GM12878 (cell line): ENCODE measurements at regions not wholly inside any gene's neighbourhood (a gene's known extent, or its start where the extent isn't known, plus 50 kb on each side); places are given as distances from the start of the nearest gene placed in this dataset.

Source experiments
- ATAC-seq: fragments of 200-7000 bp; cut with Tn5 transposase; 3 replicates; pipeline ENCODE4 v1.9.1; 2020; ENCODE audit warnings: mild to moderate bottlenecking, moderate library complexity
- BruUV-seq: library from RNA; stranded (reverse); fragments of 400-500 nt; replicated peaks from 2 replicates; lab custom pipeline; 2021; lab: Mats Ljungman, UMichigan
- CTCF ChIA-PET: fragments of 300-600 bp; sonication (Branson Sonifier 250); formaldehyde crosslinking; extraction: SDS; loops from one replicate; lab custom pipeline; 2021; ENCODE audit warnings: inconsistent platforms; lab: Yijun Ruan, JAX
- POLR2A ChIA-PET: fragments of 350-600 bp; formaldehyde crosslinking; extraction: SDS; loops from one replicate; lab custom pipeline; 2021; ENCODE audit warnings: inconsistent platforms; lab: Charles Lee
- RAD21 ChIA-PET: fragments of 300-600 bp; sonication (Branson Sonifier 250); formaldehyde crosslinking; loops from one replicate; lab custom pipeline; 2023; ENCODE audit warnings: antibody characterized with exemption; ENCODE audit not compliant: unreplicated experiment; lab: Charles Lee
- SMC1A ChIA-PET: fragments of 300-600 bp; sonication (Branson Sonifier 250); formaldehyde crosslinking; loops from one replicate; lab custom pipeline; 2023; ENCODE audit not compliant: unreplicated experiment, uncharacterized antibody; lab: Charles Lee
- DNase-seq: peaks from one replicate; pipeline ENCODE4 v3.0.0-alpha.2; 2011; ENCODE audit warnings: low read depth, low spot score
- FAIRE-seq: peaks from 3 replicates; lab custom pipeline; 2011; peaks lifted over from hg19 to GRCh38; lab: Jason Lieb, UNC
- H2AFZ ChIP-seq: 2 replicates; pipeline ENCODE4 v1.6.0; 2011; ENCODE audit warnings: low read depth, low read length, control low read depth; ENCODE audit not compliant: control insufficient read depth
- H3K27ac ChIP-seq: 2 replicates; pipeline ENCODE4 v1.5.1; 2011; ENCODE audit warnings: control low read depth; ENCODE audit not compliant: control insufficient read depth, insufficient read depth
- H3K27me3 ChIP-seq, 2 experiments: replicated peaks in 1 of 2; 2 replicates each; pipeline versions ENCODE4 v1.6.0 to v1.6.1; 2011; ENCODE audit warnings: low read length in 1 of 2; ENCODE audit not compliant: control insufficient read depth in 2 of 2, insufficient read depth in 2 of 2
- H3K36me3 ChIP-seq, 2 experiments: 2 replicates each; pipeline ENCODE4 v1.5.1; 2011; ENCODE audit warnings: low read length in 1 of 2; ENCODE audit not compliant: control insufficient read depth in 2 of 2, insufficient read depth in 2 of 2
- H3K4me1 ChIP-seq: 2 replicates; pipeline ENCODE4 v1.6.1; 2011; ENCODE audit warnings: mild to moderate bottlenecking, low read length, moderate library complexity, mixed read lengths; ENCODE audit not compliant: control insufficient read depth, insufficient read depth
- H3K4me2 ChIP-seq: 2 replicates; pipeline ENCODE4 v1.6.0; 2011; ENCODE audit warnings: control low read depth; ENCODE audit not compliant: control insufficient read depth, insufficient read depth
- H3K4me3 ChIP-seq: fragments of 200-600 bp; sonication (generic); 2 replicates; pipeline ENCODE4 v1.5.1; 2016
- H3K79me2 ChIP-seq: 2 replicates; pipeline ENCODE4 v1.6.0; 2011; ENCODE audit warnings: low read length; ENCODE audit not compliant: control insufficient read depth, insufficient read depth
- H3K9ac ChIP-seq: 2 replicates; pipeline ENCODE4 v1.8.0; 2011; ENCODE audit warnings: low read length, control low read depth, mixed read lengths; ENCODE audit not compliant: control insufficient read depth, insufficient read depth
- H3K9me3 ChIP-seq: replicated peaks from 3 replicates; pipeline ENCODE4 v1.5.1; 2011; ENCODE audit warnings: mild to moderate bottlenecking, low read length; ENCODE audit not compliant: control insufficient read depth, insufficient read depth
- H4K20me1 ChIP-seq: 2 replicates; pipeline ENCODE4 v1.6.0; 2011; ENCODE audit not compliant: control insufficient read depth, insufficient read depth
- ATF7 ChIP-seq: fragments of 450-650 bp; IDR thresholded peaks from 2 replicates; pipeline ENCODE4 v1.6.1; 2016; ENCODE audit warnings: low read depth, mild to moderate bottlenecking
- CBFB ChIP-seq: IDR thresholded peaks from 2 replicates; pipeline ENCODE4 v1.6.1; 2016; ENCODE audit warnings: antibody characterized with exemption, low read depth
- CBX5 ChIP-seq: sonication (generic); IDR thresholded peaks from 2 replicates; pipeline ENCODE4 v1.6.1; 2016; ENCODE audit warnings: low read depth, moderate library complexity, mild to moderate bottlenecking, inconsistent platforms
- E4F1 ChIP-seq: fragments of 450-650 bp; IDR thresholded peaks from 2 replicates; pipeline ENCODE4 v1.6.1; 2018; ENCODE audit warnings: borderline replicate concordance, mild to moderate bottlenecking; ENCODE audit not compliant: partially characterized antibody
- NFXL1 ChIP-seq: fragments of 450-650 bp; IDR thresholded peaks from 2 replicates; pipeline ENCODE4 v1.6.1; 2017; ENCODE audit warnings: antibody characterized with exemption, mild to moderate bottlenecking, borderline replicate concordance
- SIN3A ChIP-seq: IDR thresholded peaks from 2 replicates; pipeline ENCODE4 v1.6.1; 2012; ENCODE audit warnings: low read depth, low read length, improper control_type of control experiment
- ZBTB40 ChIP-seq: fragments of 450-650 bp; IDR thresholded peaks from 2 replicates; pipeline ENCODE4 v1.6.1; 2016; ENCODE audit warnings: mild to moderate bottlenecking, moderate library complexity, borderline replicate concordance
- WGBS: methylation state at CpG from one replicate; pipeline ENCODE4 v1.1.6; 2016; ENCODE audit warnings: low lambda C conversion rate; ENCODE audit not compliant: insufficient replicate concordance, insufficient coverage; ENCODE audit errors: missing lambda C conversion rate; 5-methylcytosine and 5-hydroxymethylcytosine counted together
- in situ Hi-C: fragments of 300-500 bp; cut with MboI; formaldehyde crosslinking; loops from 9 replicates; pipeline ENCODE4 v1.14.3; 2018; ENCODE audit warnings: mixed read lengths
- intact Hi-C: fragments of 100-400 bp; cut with micrococcal nuclease; formaldehyde crosslinking; loops from one replicate; pipeline ENCODE4 v1.14.2; 2022; ENCODE audit not compliant: unreplicated experiment
- TF ChIP-seq, protein P1 (sequence below): fragments of 450-650 bp; IDR thresholded peaks from 2 replicates; pipeline ENCODE4 v1.6.1; 2017; ENCODE audit warnings: low read depth, mild to moderate bottlenecking, moderate library complexity
- TF ChIP-seq, protein P2 (sequence below), 3 experiments: IDR thresholded peaks in 2 of 3; conservative IDR thresholded peaks in 1 of 3; 2 replicates each; pipeline ENCODE4 v1.5.1; 2011; ENCODE audit warnings: low read depth in 3 of 3, low read length in 3 of 3, mild to moderate bottlenecking in 3 of 3, control low read depth in 2 of 3, moderate library complexity in 2 of 3, inconsistent platforms in 1 of 3, mixed read lengths in 1 of 3; ENCODE audit not compliant: control insufficient read depth in 2 of 3, insufficient read depth in 1 of 3; ENCODE audit errors: extremely low read depth in 1 of 3
- TF ChIP-seq, protein P3 (sequence below): IDR thresholded peaks from 2 replicates; pipeline ENCODE4 v1.6.1; 2011; ENCODE audit warnings: mild to moderate bottlenecking, low read depth, low read length, moderate library complexity; ENCODE audit not compliant: insufficient replicate concordance

DNA sequence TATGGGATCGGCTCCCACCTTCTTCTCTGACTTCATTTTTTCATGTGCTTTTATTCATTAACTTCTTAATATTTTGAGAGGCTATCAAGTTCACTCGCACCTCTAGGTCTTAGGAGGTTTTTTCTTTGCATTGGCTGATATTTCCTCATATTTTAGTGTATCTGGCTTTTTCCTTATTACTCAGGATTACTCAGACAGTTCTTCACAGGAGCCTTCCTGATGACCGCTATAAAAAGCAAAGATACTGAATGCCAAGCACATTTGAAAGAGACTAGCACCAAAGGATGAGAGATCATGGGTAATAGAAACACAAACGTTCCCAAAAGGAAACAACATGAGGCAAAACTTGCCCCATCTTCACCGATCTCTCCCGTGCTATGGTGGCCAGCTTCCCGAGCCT, 409.2 kb upstream of the KLF6 start:
- no peaks in the 10 kb centered on the region for H3K36me3 ChIP-seq
- DNase-seq, result no peak
- no peak overlapping the region for H2AFZ ChIP-seq
- H3K79me2 ChIP-seq, result no peaks in the 10 kb centered on the region
- ATAC-seq, result no peak
- TF ChIP-seq, protein P1, sequence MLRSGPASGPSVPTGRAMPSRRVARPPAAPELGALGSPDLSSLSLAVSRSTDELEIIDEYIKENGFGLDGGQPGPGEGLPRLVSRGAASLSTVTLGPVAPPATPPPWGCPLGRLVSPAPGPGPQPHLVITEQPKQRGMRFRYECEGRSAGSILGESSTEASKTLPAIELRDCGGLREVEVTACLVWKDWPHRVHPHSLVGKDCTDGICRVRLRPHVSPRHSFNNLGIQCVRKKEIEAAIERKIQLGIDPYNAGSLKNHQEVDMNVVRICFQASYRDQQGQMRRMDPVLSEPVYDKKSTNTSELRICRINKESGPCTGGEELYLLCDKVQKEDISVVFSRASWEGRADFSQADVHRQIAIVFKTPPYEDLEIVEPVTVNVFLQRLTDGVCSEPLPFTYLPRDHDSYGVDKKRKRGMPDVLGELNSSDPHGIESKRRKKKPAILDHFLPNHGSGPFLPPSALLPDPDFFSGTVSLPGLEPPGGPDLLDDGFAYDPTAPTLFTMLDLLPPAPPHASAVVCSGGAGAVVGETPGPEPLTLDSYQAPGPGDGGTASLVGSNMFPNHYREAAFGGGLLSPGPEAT, result no peak
- no peak for TF ChIP-seq ATF7
- TF ChIP-seq, protein P2, sequence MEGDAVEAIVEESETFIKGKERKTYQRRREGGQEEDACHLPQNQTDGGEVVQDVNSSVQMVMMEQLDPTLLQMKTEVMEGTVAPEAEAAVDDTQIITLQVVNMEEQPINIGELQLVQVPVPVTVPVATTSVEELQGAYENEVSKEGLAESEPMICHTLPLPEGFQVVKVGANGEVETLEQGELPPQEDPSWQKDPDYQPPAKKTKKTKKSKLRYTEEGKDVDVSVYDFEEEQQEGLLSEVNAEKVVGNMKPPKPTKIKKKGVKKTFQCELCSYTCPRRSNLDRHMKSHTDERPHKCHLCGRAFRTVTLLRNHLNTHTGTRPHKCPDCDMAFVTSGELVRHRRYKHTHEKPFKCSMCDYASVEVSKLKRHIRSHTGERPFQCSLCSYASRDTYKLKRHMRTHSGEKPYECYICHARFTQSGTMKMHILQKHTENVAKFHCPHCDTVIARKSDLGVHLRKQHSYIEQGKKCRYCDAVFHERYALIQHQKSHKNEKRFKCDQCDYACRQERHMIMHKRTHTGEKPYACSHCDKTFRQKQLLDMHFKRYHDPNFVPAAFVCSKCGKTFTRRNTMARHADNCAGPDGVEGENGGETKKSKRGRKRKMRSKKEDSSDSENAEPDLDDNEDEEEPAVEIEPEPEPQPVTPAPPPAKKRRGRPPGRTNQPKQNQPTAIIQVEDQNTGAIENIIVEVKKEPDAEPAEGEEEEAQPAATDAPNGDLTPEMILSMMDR (IDR thresholded peaks at IDR 0.05 in 2 of 3, conservative IDR thresholded peaks at IDR 0.05 in 1 of 3; ENCODE audit: control insufficient read depth in 2 of 3, extremely low read depth in 1 of 3, insufficient read depth in 1 of 3, low read depth in 3 of 3, low read length in 3 of 3), result no peak
- no peak for TF ChIP-seq ZBTB40
- no peak for TF ChIP-seq E4F1
- TF ChIP-seq, protein P3, sequence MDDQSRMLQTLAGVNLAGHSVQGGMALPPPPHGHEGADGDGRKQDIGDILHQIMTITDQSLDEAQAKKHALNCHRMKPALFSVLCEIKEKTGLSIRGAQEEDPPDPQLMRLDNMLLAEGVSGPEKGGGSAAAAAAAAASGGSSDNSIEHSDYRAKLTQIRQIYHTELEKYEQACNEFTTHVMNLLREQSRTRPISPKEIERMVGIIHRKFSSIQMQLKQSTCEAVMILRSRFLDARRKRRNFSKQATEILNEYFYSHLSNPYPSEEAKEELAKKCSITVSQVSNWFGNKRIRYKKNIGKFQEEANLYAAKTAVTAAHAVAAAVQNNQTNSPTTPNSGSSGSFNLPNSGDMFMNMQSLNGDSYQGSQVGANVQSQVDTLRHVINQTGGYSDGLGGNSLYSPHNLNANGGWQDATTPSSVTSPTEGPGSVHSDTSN, result no peak
- no peak for TF ChIP-seq CBFB
- TF ChIP-seq CBX5, result no peak
- TF ChIP-seq NFXL1, result no peak
- TF ChIP-seq SIN3A, result no peak
- FAIRE-seq, result no peak
- WGBS, result 60% methylated on average over 7 of the region's 7 CpGs
- SMC1A ChIA-PET, result no interaction called here
- H3K4me1 ChIP-seq, result no peaks in the 10 kb centered on the region
- CTCF ChIA-PET, result no interaction called here
- H3K9me3 ChIP-seq, result no peaks in the 10 kb centered on the region; the same call in 2 of the 3 replicates
- in situ Hi-C loops (no loop called here), intact Hi-C loops (no loop called here)
- RAD21 ChIA-PET, result no interaction called here
- H4K20me1 ChIP-seq, result no peaks in the 10 kb centered on the region
- BruUV-seq, result no TSS peak
- H3K4me2 ChIP-seq, result no peak overlapping the region
- no peak overlapping the region for H3K27ac ChIP-seq
- H3K27me3 ChIP-seq, result no peaks in the 10 kb centered on the region
- H3K9ac ChIP-seq, result no peak overlapping the region
- POLR2A ChIA-PET, result no interaction called here
- no peak overlapping the region for H3K4me3 ChIP-seq
